ENCODE measurements at regions not wholly inside any gene's neighbourhood (a gene's known extent, or its start where the extent isn't known, plus 50 kb on each side); places are given as distances from the start of the nearest gene placed in this dataset.
A peak's percentile ranks its signal among the peaks of the same experiment; 100 is the strongest.

DNA sequence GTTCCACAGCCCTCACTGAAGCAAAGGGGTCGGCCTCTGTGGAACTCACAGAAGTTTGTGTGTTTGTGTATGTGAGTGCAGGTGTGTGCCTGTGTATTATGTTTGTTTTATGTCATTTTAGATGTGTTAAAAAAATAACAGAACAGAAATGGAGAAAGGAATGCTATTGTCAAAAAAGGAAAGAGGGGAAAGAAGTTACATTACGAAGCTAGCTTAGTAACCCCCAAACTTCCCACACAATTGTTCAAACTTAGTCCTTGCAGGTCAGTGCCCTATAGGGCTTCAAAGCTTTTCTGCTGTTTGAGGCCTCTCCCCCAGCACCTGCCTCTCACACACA, 1505.6 kb upstream of the SLC10A2 start:
- H3K36me3 ChIP-seq (ENCODE audit: control insufficient read depth in 1 of 2, insufficient read depth in 2 of 2, low read length in 2 of 2) = no peaks in the 10 kb centered on the region
- DNase-seq (ENCODE audit: low read depth, low spot score) (no peak), ATAC-seq (0 out of 2 replicates have a peak, but pooled peaks have one; percentile 2)
- ChIA-PET RAD21 (ENCODE audit: low non-redundant PET in 1 of 2, low total read pairs in 2 of 2, uncharacterized antibody in 2 of 2, unreplicated experiment in 2 of 2) (interaction anchor here in 1 of 2 experiments (1.2 kb wide), 1 partner anchor 630 kb away, joined by 4 read pairs; no protein-coding TSS in a partner anchor), CTCF (interaction anchor here (0.7 to 1.7 kb wide), 5 partner anchors 11 to 630 kb away, joined by 3 to 7 read pairs (median 4); no protein-coding TSS in a partner anchor), POLR2A (interaction anchor here (1.1 to 1.8 kb wide), 2 partner anchors 202 to 1964 kb away, joined by 3 to 7 read pairs; partner anchors contain the start of gene EFNB2)
- no peaks in the 10 kb centered on the region for H4K20me1 ChIP-seq (ENCODE audit: insufficient read depth)
- H3K9ac ChIP-seq (ENCODE audit: low read length) = no peak overlapping the region
- TF ChIP-seq EZH2 (IDR thresholded peaks at IDR 0.05) = no peak
- no peak for TF ChIP-seq POLR2AphosphoS5 (IDR thresholded peaks at IDR 0.05; ENCODE audit: low read depth, low read length)
- TF ChIP-seq, protein P1, sequence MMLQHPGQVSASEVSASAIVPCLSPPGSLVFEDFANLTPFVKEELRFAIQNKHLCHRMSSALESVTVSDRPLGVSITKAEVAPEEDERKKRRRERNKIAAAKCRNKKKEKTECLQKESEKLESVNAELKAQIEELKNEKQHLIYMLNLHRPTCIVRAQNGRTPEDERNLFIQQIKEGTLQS (IDR thresholded peaks at IDR 0.05) = no peak
- no TSS peak for BruUV-seq (replicated peaks)
- H3K4me2 ChIP-seq (ENCODE audit: low read length) = peak overlapping the region; percentile 76
- intact Hi-C loops (cut with micrococcal nuclease) = loop anchor here (1.0 kb wide), 2 partner anchors 1579 to 1964 kb away; no protein-coding TSS in a partner anchor
- peak overlapping the region in 1 of 2 experiments; percentile 51; a peak in 1 of 4 replicates for H3K4me3 ChIP-seq (replicated peaks in 1 of 2; ENCODE audit: low read depth in 1 of 2, low read length in 2 of 2)
- H3K4me1 ChIP-seq (ENCODE audit: control insufficient read depth in 1 of 2, insufficient read depth in 2 of 2, low read length in 2 of 2) = peaks cover 0 to 12% of the 10 kb centered on the region in 2 experiments; a peak in 2 of 4 replicates
- no peaks in the 10 kb centered on the region for H3K79me2 ChIP-seq (ENCODE audit: insufficient read depth, low read length)
- no peak overlapping the region for H2AFZ ChIP-seq (ENCODE audit: low read depth, low read length, poor library complexity, severe bottlenecking)
- H3K9me2 ChIP-seq (ENCODE audit: insufficient read depth) = no peaks in the 10 kb centered on the region
- H3K27me3 ChIP-seq (ENCODE audit: insufficient read depth, low read length) = no peaks in the 10 kb centered on the region
- no peak overlapping the region for H3K27ac ChIP-seq (ENCODE audit: low read depth, low read length)
- no peaks in the 10 kb centered on the region for H3K9me3 ChIP-seq (ENCODE audit: control insufficient read depth in 1 of 2, insufficient read depth in 1 of 2, low read depth in 1 of 2, low read length in 2 of 2)

GRCh38 chr13:104571161-104571892, 1505.1 kb upstream of the SLC10A2 start:
- Histone ChIP-seq H3K4me2 (ENCODE audit: low read length) (peak overlapping the region; percentile 76), H3K4me3 (replicated peaks in 1 of 2; ENCODE audit: low read depth in 1 of 2, low read length in 2 of 2) (peak overlapping the region; percentile 19 to 51; a peak in 3 of 4 replicates), H3K9me2 (ENCODE audit: insufficient read depth) (no peaks in the 10 kb centered on the region), H2AFZ (ENCODE audit: low read depth, low read length, poor library complexity, severe bottlenecking) (peak overlapping the region; percentile 95), H3K9ac (ENCODE audit: low read length) (peak overlapping the region; percentile 14; the same call in 1 of the 2 replicates), H3K36me3 (ENCODE audit: control insufficient read depth in 1 of 2, insufficient read depth in 2 of 2, low read length in 2 of 2) (no peaks in the 10 kb centered on the region), H3K4me1 (ENCODE audit: control insufficient read depth in 1 of 2, insufficient read depth in 2 of 2, low read length in 2 of 2) (peaks cover 0 to 12% of the 10 kb centered on the region in 2 experiments; a peak in 2 of 4 replicates), H3K79me2 (ENCODE audit: insufficient read depth, low read length) (no peaks in the 10 kb centered on the region), H3K9me3 (ENCODE audit: control insufficient read depth in 1 of 2, insufficient read depth in 1 of 2, low read depth in 1 of 2, low read length in 2 of 2) (no peaks in the 10 kb centered on the region), H3K27ac (ENCODE audit: low read depth, low read length) (no peak overlapping the region), H4K20me1 (ENCODE audit: insufficient read depth) (no peaks in the 10 kb centered on the region), H3K27me3 (ENCODE audit: insufficient read depth, low read length) (no peaks in the 10 kb centered on the region)
- intact Hi-C loops (cut with micrococcal nuclease) = loop anchor here (1.0 kb wide), 2 partner anchors 1580 to 1965 kb away; no protein-coding TSS in a partner anchor
- ChIA-PET POLR2A (interaction anchor here (1.1 to 1.8 kb wide), 2 partner anchors 202 to 1965 kb away, joined by 3 to 7 read pairs; partner anchors contain the start of gene EFNB2), CTCF (interaction anchor here (0.7 to 1.7 kb wide), 5 partner anchors 12 to 631 kb away, joined by 3 to 7 read pairs (median 4); no protein-coding TSS in a partner anchor), RAD21 (ENCODE audit: low non-redundant PET in 1 of 2, low total read pairs in 2 of 2, uncharacterized antibody in 2 of 2, unreplicated experiment in 2 of 2) (interaction anchor here (0.6 to 1.2 kb wide), 2 partner anchors 631 to 1382 kb away, joined by 4 read pairs; no protein-coding TSS in a partner anchor)
- DNase-seq (ENCODE audit: low read depth, low spot score) (peak; percentile 79), ATAC-seq (peak; percentile 97)
- BruUV-seq (replicated peaks) = no TSS peak
- TF ChIP-seq CTCF (IDR thresholded peaks at IDR 0.05 in 2 of 3, conservative IDR thresholded peaks at IDR 0.05 in 1 of 3; ENCODE audit: borderline replicate concordance in 1 of 3, insufficient read depth in 1 of 3, low read depth in 2 of 3, low read length in 2 of 3) (peak; percentile 35 to 76 (median 74); a peak in 5 of 6 replicates), POLR2AphosphoS5 (IDR thresholded peaks at IDR 0.05; ENCODE audit: low read depth, low read length) (no peak), EGR1 (IDR thresholded peaks at IDR 0.05; ENCODE audit: low read depth) (no peak), SIN3A (IDR thresholded peaks at IDR 0.05; ENCODE audit: low read depth) (no peak), POLR2A (IDR thresholded peaks at IDR 0.05; ENCODE audit: borderline replicate concordance, extremely low read depth, insufficient read depth, insufficient read length) (no peak), CBX3 (IDR thresholded peaks at IDR 0.05; ENCODE audit: low read depth) (peak; percentile 37; the same call in 1 of the 2 replicates), SRF (IDR thresholded peaks at IDR 0.05; ENCODE audit: low read depth) (no peak), ELF1 (IDR thresholded peaks at IDR 0.05; ENCODE audit: borderline replicate concordance, low read depth) (no peak), SP1 (IDR thresholded peaks at IDR 0.05; ENCODE audit: low read depth) (no peak), YY1 (IDR thresholded peaks at IDR 0.05; ENCODE audit: extremely low read depth, insufficient replicate concordance, low read depth, low read length) (no peak)

Data from HCT116 (cell line).